Fibroblast of lung (primary cell): ENCODE measurements at regions not wholly inside any gene's neighbourhood (a gene's known extent, or its start where the extent isn't known, plus 50 kb on each side); places are given as distances from the start of the nearest gene placed in this dataset.

Experiments
- DNase-seq, 2 donors: peaks; one replicate each; pipeline versions ENCODE4 v3.0.0 to v3.0.0-alpha.2; 2010; ENCODE audit warnings: low read depth in 2 of 2
- H2AFZ ChIP-seq: 2 replicates; pipeline ENCODE4 v1.5.1; 2012; ENCODE audit warnings: low read length, control low read depth, inconsistent platforms
- H3K27ac ChIP-seq: 2 replicates; pipeline ENCODE4 v1.5.1; 2011; ENCODE audit warnings: low read length, control low read depth; ENCODE audit not compliant: insufficient read depth
- H3K27me3 ChIP-seq: 2 replicates; pipeline ENCODE4 v1.5.1; 2011; ENCODE audit warnings: mild to moderate bottlenecking, low read length; ENCODE audit not compliant: control insufficient read depth, insufficient read depth
- H3K36me3 ChIP-seq: 2 replicates; pipeline ENCODE4 v1.5.1; 2011; ENCODE audit warnings: low read length; ENCODE audit not compliant: control insufficient read depth, insufficient read depth
- H3K4me1 ChIP-seq: 2 replicates; pipeline ENCODE4 v1.5.1; 2011; ENCODE audit warnings: low read length; ENCODE audit not compliant: control insufficient read depth, insufficient read depth; ENCODE audit errors: extremely low read depth
- H3K4me2 ChIP-seq: 2 replicates; pipeline ENCODE4 v1.5.1; 2011; ENCODE audit warnings: low read length, control low read depth; ENCODE audit not compliant: insufficient read depth; ENCODE audit errors: extremely low read depth
- H3K4me3 ChIP-seq, 4 experiments: fragments of 200-600 bp in 1 of 4; sonication (generic) in 1 of 4; replicated peaks in 1 of 4; 2 replicates each; pipeline ENCODE4 v1.5.1; 2011 to 2016; ENCODE audit warnings: low read length in 4 of 4, low read depth in 3 of 4, mild to moderate bottlenecking in 3 of 4, control low read depth in 2 of 4, inconsistent platforms in 1 of 4, mixed read lengths in 1 of 4; ENCODE audit not compliant: insufficient read depth in 1 of 4; ENCODE audit errors: control extremely low read depth in 1 of 4
- H3K79me2 ChIP-seq: 2 replicates; pipeline ENCODE4 v1.5.1; 2012; ENCODE audit warnings: mild to moderate bottlenecking, low read length, inconsistent platforms; ENCODE audit not compliant: control insufficient read depth, insufficient read depth
- H3K9ac ChIP-seq: 2 replicates; pipeline ENCODE4 v1.5.1; 2011; ENCODE audit warnings: mild to moderate bottlenecking, low read length, control low read depth; ENCODE audit not compliant: insufficient read depth
- H3K9me3 ChIP-seq: 2 replicates; pipeline ENCODE4 v1.5.1; 2012; ENCODE audit warnings: low read depth, low read length; ENCODE audit not compliant: control insufficient read depth, insufficient read depth
- H4K20me1 ChIP-seq: 2 replicates; pipeline ENCODE4 v1.5.1; 2011; ENCODE audit warnings: low read length; ENCODE audit not compliant: control insufficient read depth, insufficient read depth; ENCODE audit errors: extremely low read depth
- CTCF ChIP-seq, 2 donors: IDR thresholded peaks in 1 of 2; conservative IDR thresholded peaks in 1 of 2; 1 replicate in 1 of 2; 2 replicates in 1 of 2; pipeline ENCODE4 v1.5.1; 2011 to 2012; ENCODE audit warnings: low read length in 2 of 2, control low read depth in 1 of 2, inconsistent platforms in 1 of 2, low read depth in 1 of 2, mild to moderate bottlenecking in 1 of 2
- EZH2 ChIP-seq: IDR thresholded peaks from 2 replicates; pipeline ENCODE4 v1.5.1; 2012; ENCODE audit warnings: low read length, control low read depth, mild to moderate bottlenecking; ENCODE audit errors: missing control alignments

GRCh38 chr15:93631958-93632618 lies 543.1 kb upstream of the RGMA start:
- no peaks in the 10 kb centered on the region for H4K20me1 ChIP-seq
- no peaks in the 10 kb centered on the region for H3K79me2 ChIP-seq
- no peaks in the 10 kb centered on the region for H3K36me3 ChIP-seq
- no peak overlapping the region for H2AFZ ChIP-seq
- DNase-seq = no peak
- no peak overlapping the region for H3K4me2 ChIP-seq
- no peak overlapping the region for H3K4me3 ChIP-seq
- H3K9me3 ChIP-seq = no peaks in the 10 kb centered on the region
- TF ChIP-seq EZH2 (no peak), CTCF (conservative IDR thresholded peaks at IDR 0.05 in 1 of 2, IDR thresholded peaks at IDR 0.05 in 1 of 2; ENCODE audit: low read depth in 1 of 2, low read length in 2 of 2) (no peak)
- H3K9ac ChIP-seq = no peak overlapping the region
- H3K4me1 ChIP-seq = no peaks in the 10 kb centered on the region
- no peaks in the 10 kb centered on the region for H3K27me3 ChIP-seq
- H3K27ac ChIP-seq = no peak overlapping the region

- Histone ChIP-seq H3K4me2 (no peak overlapping the region), H3K9ac (no peak overlapping the region), H3K36me3 (no peaks in the 10 kb centered on the region), H3K27me3 (no peaks in the 10 kb centered on the region), H3K9me3 (no peaks in the 10 kb centered on the region), H3K4me3 (no peak overlapping the region), H3K27ac (no peak overlapping the region), H3K79me2 (no peaks in the 10 kb centered on the region), H2AFZ (no peak overlapping the region), H4K20me1 (no peaks in the 10 kb centered on the region), H3K4me1 (no peaks in the 10 kb centered on the region)
- DNase-seq = no peak
- TF ChIP-seq EZH2 (no peak), CTCF (conservative IDR thresholded peaks at IDR 0.05 in 1 of 2, IDR thresholded peaks at IDR 0.05 in 1 of 2; ENCODE audit: low read depth in 1 of 2, low read length in 2 of 2) (no peak)
Measured at GRCh38 chr15:93619597-93619996, 530.6 kb upstream of the RGMA start.

GRCh38 chr15:93617443-93617842 lies 528.4 kb upstream of the RGMA start:
- Histone ChIP-seq H3K79me2 (no peaks in the 10 kb centered on the region), H3K4me1 (no peaks in the 10 kb centered on the region), H2AFZ (no peak overlapping the region), H3K27ac (no peak overlapping the region), H3K4me3 (no peak overlapping the region), H3K9ac (no peak overlapping the region), H4K20me1 (no peaks in the 10 kb centered on the region), H3K27me3 (no peaks in the 10 kb centered on the region), H3K9me3 (no peaks in the 10 kb centered on the region), H3K36me3 (no peaks in the 10 kb centered on the region), H3K4me2 (no peak overlapping the region)
- no peak for DNase-seq
- TF ChIP-seq EZH2 (no peak), CTCF (conservative IDR thresholded peaks at IDR 0.05 in 1 of 2, IDR thresholded peaks at IDR 0.05 in 1 of 2; ENCODE audit: low read depth in 1 of 2, low read length in 2 of 2) (no peak)
